Ovary (tissue), 3 donors: ENCODE measurements at regions not wholly inside any gene's neighbourhood (a gene's known extent, or its start where the extent isn't known, plus 50 kb on each side); places are given as distances from the start of the nearest gene placed in this dataset.

Source experiments
- EP300 ChIP-seq: sonication (generic); formaldehyde crosslinking; IDR thresholded peaks from one replicate; pipeline ENCODE4 v1.6.1; 2017; ENCODE audit warnings: antibody characterized with exemption
- POLR2A ChIP-seq: fragments of 450-650 bp; IDR thresholded peaks from one replicate; pipeline ENCODE4 v1.6.1; 2017; ENCODE audit warnings: antibody characterized with exemption, mild to moderate bottlenecking, moderate library complexity
- TF ChIP-seq, protein P1 (sequence below), 3 donors: fragments of 450-650 bp in 2 of 3; fragments of 200-600 bp in 1 of 3; IDR thresholded peaks; one replicate each; pipeline versions ENCODE4 v1.5.1 to v1.8.0; 2016 to 2022; ENCODE audit warnings: antibody characterized with exemption in 3 of 3, mild to moderate bottlenecking in 1 of 3
- donor health status: DM: no; HTN: no; CAD: no.

DNA sequence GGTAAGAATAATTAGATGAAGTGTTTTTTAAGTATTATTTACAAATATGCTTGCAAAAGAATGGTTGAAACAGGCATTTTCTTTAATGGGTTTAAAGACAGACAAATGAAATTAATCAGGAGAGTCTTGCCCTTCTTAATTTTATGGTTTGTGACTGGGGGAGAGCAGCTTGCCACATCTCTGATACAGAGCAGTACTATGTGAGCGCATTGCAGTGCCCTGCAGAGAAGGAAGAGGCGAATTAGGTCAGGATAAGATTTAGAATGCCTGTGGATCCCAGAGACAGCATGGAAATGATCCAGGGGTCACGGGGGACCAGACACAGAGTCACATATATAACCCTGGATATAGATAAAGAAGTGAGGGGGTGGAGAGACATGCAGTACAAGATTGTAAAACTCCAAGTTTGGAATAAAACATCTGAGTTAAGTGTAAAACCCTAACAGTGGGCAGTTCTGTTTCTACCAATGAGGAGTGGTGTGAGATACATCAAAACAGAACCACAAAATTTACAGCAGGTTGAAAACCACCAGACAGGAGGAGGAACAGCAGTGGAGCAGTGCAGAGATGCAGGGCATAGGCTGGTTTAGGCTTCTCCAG is 125.5 kb downstream of the FAM204A start:
- TF ChIP-seq POLR2A = no peak
- TF ChIP-seq, protein P1, sequence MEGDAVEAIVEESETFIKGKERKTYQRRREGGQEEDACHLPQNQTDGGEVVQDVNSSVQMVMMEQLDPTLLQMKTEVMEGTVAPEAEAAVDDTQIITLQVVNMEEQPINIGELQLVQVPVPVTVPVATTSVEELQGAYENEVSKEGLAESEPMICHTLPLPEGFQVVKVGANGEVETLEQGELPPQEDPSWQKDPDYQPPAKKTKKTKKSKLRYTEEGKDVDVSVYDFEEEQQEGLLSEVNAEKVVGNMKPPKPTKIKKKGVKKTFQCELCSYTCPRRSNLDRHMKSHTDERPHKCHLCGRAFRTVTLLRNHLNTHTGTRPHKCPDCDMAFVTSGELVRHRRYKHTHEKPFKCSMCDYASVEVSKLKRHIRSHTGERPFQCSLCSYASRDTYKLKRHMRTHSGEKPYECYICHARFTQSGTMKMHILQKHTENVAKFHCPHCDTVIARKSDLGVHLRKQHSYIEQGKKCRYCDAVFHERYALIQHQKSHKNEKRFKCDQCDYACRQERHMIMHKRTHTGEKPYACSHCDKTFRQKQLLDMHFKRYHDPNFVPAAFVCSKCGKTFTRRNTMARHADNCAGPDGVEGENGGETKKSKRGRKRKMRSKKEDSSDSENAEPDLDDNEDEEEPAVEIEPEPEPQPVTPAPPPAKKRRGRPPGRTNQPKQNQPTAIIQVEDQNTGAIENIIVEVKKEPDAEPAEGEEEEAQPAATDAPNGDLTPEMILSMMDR (IDR thresholded peaks at IDR 0.05) = no peak
- no peak for TF ChIP-seq EP300
